SH-SY5Y (cell line): ENCODE measurements at regions not wholly inside any gene's neighbourhood (a gene's known extent, or its start where the extent isn't known, plus 50 kb on each side); places are given as distances from the start of the nearest gene placed in this dataset.

Experiments used
- GATA2 ChIP-seq: IDR thresholded peaks from 2 replicates; pipeline ENCODE4 v1.6.1; 2011; ENCODE audit warnings: mild to moderate bottlenecking, low read depth, low read length
- GATA3 ChIP-seq: IDR thresholded peaks from 2 replicates; pipeline ENCODE4 v1.6.1; 2011; ENCODE audit warnings: low read depth, mild to moderate bottlenecking, low read length, moderate library complexity

DNA sequence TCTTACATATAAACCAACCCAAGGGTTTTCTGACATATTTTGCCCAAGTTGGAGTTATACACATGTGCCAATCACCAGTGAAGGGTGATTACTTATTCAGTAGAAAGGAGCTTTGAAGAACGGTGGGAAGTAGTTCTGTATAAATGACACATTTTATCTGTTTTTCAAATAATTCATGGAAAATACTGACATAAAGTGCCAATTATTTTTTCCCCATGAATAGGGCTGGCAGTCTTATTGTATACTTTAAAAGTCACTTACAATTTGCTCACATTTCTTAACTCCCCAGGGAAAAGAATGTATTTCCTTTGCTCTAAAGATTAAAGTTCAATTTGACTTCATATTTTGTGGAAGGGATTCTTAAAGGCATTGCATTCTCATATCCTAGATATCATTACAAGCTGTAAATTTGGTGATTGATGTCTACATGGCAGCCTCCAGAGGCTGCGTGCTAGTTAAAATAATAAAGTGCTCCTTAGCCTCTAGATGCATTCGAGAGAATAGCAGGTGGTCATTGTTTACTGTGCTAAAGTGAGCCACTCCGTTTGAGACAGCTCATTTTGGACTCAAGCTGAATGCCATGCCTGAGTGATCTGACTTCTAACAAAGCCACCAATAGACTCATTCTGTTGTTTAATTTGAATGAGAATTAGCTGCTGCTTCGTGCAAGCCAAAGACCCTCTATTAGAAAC is 148.8 kb upstream of the NRP1 start:
- no peak for TF ChIP-seq GATA3
- TF ChIP-seq GATA2 = no peak
